ENCODE measurements at regions not wholly inside any gene's neighbourhood (a gene's known extent, or its start where the extent isn't known, plus 50 kb on each side); places are given as distances from the start of the nearest gene placed in this dataset.

GRCh38 chr7:26029911-26030310, 122.1 kb upstream of the NFE2L3 start:
- no peak for ATAC-seq
- Histone ChIP-seq H3K9me2 (ENCODE audit: insufficient read depth) (no peaks in the 10 kb centered on the region), H2AFZ (ENCODE audit: low read depth, low read length, poor library complexity, severe bottlenecking) (no peak overlapping the region), H3K79me2 (ENCODE audit: insufficient read depth, low read length) (no peaks in the 10 kb centered on the region), H3K4me1 (ENCODE audit: control insufficient read depth in 1 of 2, insufficient read depth in 2 of 2, low read length in 2 of 2) (no peaks in the 10 kb centered on the region), H3K36me3 (ENCODE audit: control insufficient read depth in 1 of 2, insufficient read depth in 2 of 2, low read length in 2 of 2) (no peaks in the 10 kb centered on the region), H3K27ac (ENCODE audit: low read depth, low read length) (no peak overlapping the region), H3K9me3 (ENCODE audit: control insufficient read depth in 1 of 2, insufficient read depth in 1 of 2, low read depth in 1 of 2, low read length in 2 of 2) (no peaks in the 10 kb centered on the region), H4K20me1 (ENCODE audit: insufficient read depth) (no peaks in the 10 kb centered on the region), H3K9ac (ENCODE audit: low read length) (no peak overlapping the region), H3K4me2 (ENCODE audit: low read length) (no peak overlapping the region), H3K4me3 (replicated peaks in 1 of 2; ENCODE audit: low read depth in 1 of 2, low read length in 2 of 2) (no peak overlapping the region), H3K27me3 (ENCODE audit: insufficient read depth, low read length) (no peaks in the 10 kb centered on the region)
- no TSS peak for BruUV-seq (replicated peaks)
- ChIA-PET POLR2A (no interaction called here), RAD21 (ENCODE audit: low non-redundant PET in 1 of 2, low total read pairs in 2 of 2, uncharacterized antibody in 2 of 2, unreplicated experiment in 2 of 2) (no interaction called here), CTCF (no interaction called here)
- TF ChIP-seq MAX (IDR thresholded peaks at IDR 0.05) (no peak), REST (IDR thresholded peaks at IDR 0.05; ENCODE audit: low read depth) (no peak), YY1 (IDR thresholded peaks at IDR 0.05; ENCODE audit: extremely low read depth, insufficient replicate concordance, low read depth, low read length) (no peak), JUND (IDR thresholded peaks at IDR 0.05) (no peak), ELF1 (IDR thresholded peaks at IDR 0.05; ENCODE audit: borderline replicate concordance, low read depth) (no peak)
- intact Hi-C loops (cut with micrococcal nuclease), result no loop called here
- no peak for DNase-seq (ENCODE audit: low read depth, low spot score)

- Histone ChIP-seq H2AFZ (ENCODE audit: low read depth, low read length, poor library complexity, severe bottlenecking) (no peak overlapping the region), H3K4me3 (replicated peaks in 1 of 2; ENCODE audit: low read depth in 1 of 2, low read length in 2 of 2) (no peak overlapping the region), H3K4me1 (ENCODE audit: control insufficient read depth in 1 of 2, insufficient read depth in 2 of 2, low read length in 2 of 2) (no peaks in the 10 kb centered on the region), H3K27me3 (ENCODE audit: insufficient read depth, low read length) (no peaks in the 10 kb centered on the region), H4K20me1 (ENCODE audit: insufficient read depth) (no peaks in the 10 kb centered on the region), H3K9ac (ENCODE audit: low read length) (no peak overlapping the region), H3K9me2 (ENCODE audit: insufficient read depth) (no peaks in the 10 kb centered on the region), H3K79me2 (ENCODE audit: insufficient read depth, low read length) (no peaks in the 10 kb centered on the region), H3K9me3 (ENCODE audit: control insufficient read depth in 1 of 2, insufficient read depth in 1 of 2, low read depth in 1 of 2, low read length in 2 of 2) (no peaks in the 10 kb centered on the region), H3K36me3 (ENCODE audit: control insufficient read depth in 1 of 2, insufficient read depth in 2 of 2, low read length in 2 of 2) (no peaks in the 10 kb centered on the region), H3K27ac (ENCODE audit: low read depth, low read length) (no peak overlapping the region), H3K4me2 (ENCODE audit: low read length) (no peak overlapping the region)
- DNase-seq (ENCODE audit: low read depth, low spot score), result no peak
- BruUV-seq (replicated peaks), result no TSS peak
- no peak for TF ChIP-seq ZNF274 (IDR thresholded peaks at IDR 0.05; ENCODE audit: low read depth, low read length)
- TF ChIP-seq EZH2phosphoT487 (IDR thresholded peaks at IDR 0.05; ENCODE audit: borderline replicate concordance), result no peak
- no peak for TF ChIP-seq TCF7L2 (IDR thresholded peaks at IDR 0.05; ENCODE audit: borderline replicate concordance, extremely low read depth, insufficient read depth, insufficient read length)
- TF ChIP-seq SRF (IDR thresholded peaks at IDR 0.05; ENCODE audit: low read depth), result no peak
- no peak for TF ChIP-seq ZFX (IDR thresholded peaks at IDR 0.05)
- TF ChIP-seq, protein P1, sequence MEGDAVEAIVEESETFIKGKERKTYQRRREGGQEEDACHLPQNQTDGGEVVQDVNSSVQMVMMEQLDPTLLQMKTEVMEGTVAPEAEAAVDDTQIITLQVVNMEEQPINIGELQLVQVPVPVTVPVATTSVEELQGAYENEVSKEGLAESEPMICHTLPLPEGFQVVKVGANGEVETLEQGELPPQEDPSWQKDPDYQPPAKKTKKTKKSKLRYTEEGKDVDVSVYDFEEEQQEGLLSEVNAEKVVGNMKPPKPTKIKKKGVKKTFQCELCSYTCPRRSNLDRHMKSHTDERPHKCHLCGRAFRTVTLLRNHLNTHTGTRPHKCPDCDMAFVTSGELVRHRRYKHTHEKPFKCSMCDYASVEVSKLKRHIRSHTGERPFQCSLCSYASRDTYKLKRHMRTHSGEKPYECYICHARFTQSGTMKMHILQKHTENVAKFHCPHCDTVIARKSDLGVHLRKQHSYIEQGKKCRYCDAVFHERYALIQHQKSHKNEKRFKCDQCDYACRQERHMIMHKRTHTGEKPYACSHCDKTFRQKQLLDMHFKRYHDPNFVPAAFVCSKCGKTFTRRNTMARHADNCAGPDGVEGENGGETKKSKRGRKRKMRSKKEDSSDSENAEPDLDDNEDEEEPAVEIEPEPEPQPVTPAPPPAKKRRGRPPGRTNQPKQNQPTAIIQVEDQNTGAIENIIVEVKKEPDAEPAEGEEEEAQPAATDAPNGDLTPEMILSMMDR (IDR thresholded peaks at IDR 0.05 in 2 of 3, conservative IDR thresholded peaks at IDR 0.05 in 1 of 3; ENCODE audit: borderline replicate concordance in 1 of 3, insufficient read depth in 1 of 3, low read depth in 2 of 3, low read length in 2 of 3), result no peak
- CTCF ChIA-PET, result no interaction called here
- intact Hi-C loops (cut with micrococcal nuclease), result no loop called here
- POLR2A ChIA-PET, result no interaction called here
- RAD21 ChIA-PET (ENCODE audit: low non-redundant PET in 1 of 2, low total read pairs in 2 of 2, uncharacterized antibody in 2 of 2, unreplicated experiment in 2 of 2), result no interaction called here
- no peak for ATAC-seq
Measured at GRCh38 chr7:26034391-26034790, 117.6 kb upstream of the NFE2L3 start.

Measured in HCT116 (cell line).